Keratinocyte (primary cell): ENCODE measurements at regions not wholly inside any gene's neighbourhood (a gene's known extent, or its start where the extent isn't known, plus 50 kb on each side); places are given as distances from the start of the nearest gene placed in this dataset.

Experiments used
- CTCF ChIP-seq, 3 experiments: IDR thresholded peaks in 1 of 3; conservative IDR thresholded peaks in 1 of 3; optimal IDR thresholded peaks in 1 of 3; 2 replicates in 2 of 3; 3 replicates in 1 of 3; pipeline versions ENCODE3 to v1.5.1; 2011; ENCODE audit warnings: low read length in 3 of 3, mild to moderate bottlenecking in 3 of 3, moderate library complexity in 2 of 3, control low read depth in 1 of 3, inconsistent platforms in 1 of 3; ENCODE audit not compliant: insufficient read depth in 2 of 3; ENCODE audit errors: extremely low read depth in 1 of 3
- EZH2 ChIP-seq: IDR thresholded peaks from one replicate; pipeline ENCODE4 v1.6.1; 2012; ENCODE audit warnings: inconsistent platforms, mild to moderate bottlenecking, low read length, moderate library complexity

GRCh38 chr9:79254900-79255650 lies 316.7 kb upstream of the TLE4 start:
- TF ChIP-seq CTCF (optimal IDR thresholded peaks at IDR 0.05 in 1 of 3, IDR thresholded peaks at IDR 0.05 in 1 of 3, conservative IDR thresholded peaks at IDR 0.05 in 1 of 3; ENCODE audit: extremely low read depth in 1 of 3, insufficient read depth in 2 of 3, low read length in 3 of 3) (peak in 2 of 3 experiments; percentile 32 to 43), EZH2 (no peak)
